ENCODE measurements at regions not wholly inside any gene's neighbourhood (a gene's known extent, or its start where the extent isn't known, plus 50 kb on each side); places are given as distances from the start of the nearest gene placed in this dataset.

DNA sequence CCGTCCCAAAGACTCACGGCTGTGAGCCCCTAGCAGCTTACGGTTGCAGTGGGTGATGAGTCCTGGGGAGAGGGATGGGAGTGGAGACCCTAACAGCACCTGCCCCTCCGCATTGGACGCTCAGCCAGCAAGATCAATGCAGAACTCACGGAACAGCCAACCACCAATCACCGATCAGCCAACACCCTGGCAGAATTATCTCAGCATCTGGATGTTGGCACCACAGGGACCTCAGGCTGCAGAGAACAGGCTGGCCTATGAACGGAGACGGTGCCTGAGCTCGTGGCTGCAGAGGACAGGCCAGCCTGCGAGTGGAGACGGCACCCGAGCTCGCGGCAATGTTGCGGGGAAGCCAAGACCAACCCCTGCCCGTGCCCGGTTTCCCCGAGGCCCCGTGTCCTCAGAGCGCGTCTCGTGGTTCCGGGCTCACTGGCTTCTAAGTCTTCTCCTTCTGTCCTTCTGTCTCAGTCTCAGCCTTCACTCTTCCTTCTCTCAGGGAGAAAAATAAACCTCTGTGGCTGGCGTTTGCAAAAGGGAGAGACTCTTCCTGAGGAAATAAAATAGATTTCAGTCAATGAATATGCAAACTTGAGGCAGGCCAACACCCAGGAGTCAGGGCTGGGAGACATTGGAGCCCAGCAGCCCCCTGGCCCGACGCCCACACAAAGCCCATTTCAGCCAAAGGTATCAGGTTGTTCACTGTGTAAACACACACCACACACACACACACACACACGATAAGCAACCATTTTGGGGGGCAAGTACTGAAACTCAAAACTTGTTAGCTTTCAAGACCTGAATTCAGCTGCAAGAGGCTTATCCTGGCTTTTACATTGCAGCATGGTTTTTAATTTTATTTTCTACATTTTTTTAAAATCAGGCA lies 67.8 kb downstream of the SIK1 start:
- Histone ChIP-seq H2AFZ (ENCODE audit: low read depth, low read length) (no peak overlapping the region), H3K4me3 (ENCODE audit: low read length) (no peak overlapping the region), H3K9me3 (ENCODE audit: insufficient read depth, low read length) (no peaks in the 10 kb centered on the region), H3K27me3 (ENCODE audit: low read depth, low read length) (no peaks in the 10 kb centered on the region), H4K20me1 (ENCODE audit: insufficient read depth, low read length) (no peaks in the 10 kb centered on the region), H3K9ac (ENCODE audit: low read length) (no peak overlapping the region), H3K79me2 (ENCODE audit: low read length) (no peaks in the 10 kb centered on the region), H3K27ac (ENCODE audit: low read length) (no peak overlapping the region), H3K36me3 (replicated peaks; ENCODE audit: low read depth, low read length) (no peaks in the 10 kb centered on the region), H3K4me1 (ENCODE audit: low read length) (peaks cover 74% of the 10 kb centered on the region), H3K4me2 (ENCODE audit: low read length) (peak overlapping the region; percentile 39)
- TF ChIP-seq, protein P1, sequence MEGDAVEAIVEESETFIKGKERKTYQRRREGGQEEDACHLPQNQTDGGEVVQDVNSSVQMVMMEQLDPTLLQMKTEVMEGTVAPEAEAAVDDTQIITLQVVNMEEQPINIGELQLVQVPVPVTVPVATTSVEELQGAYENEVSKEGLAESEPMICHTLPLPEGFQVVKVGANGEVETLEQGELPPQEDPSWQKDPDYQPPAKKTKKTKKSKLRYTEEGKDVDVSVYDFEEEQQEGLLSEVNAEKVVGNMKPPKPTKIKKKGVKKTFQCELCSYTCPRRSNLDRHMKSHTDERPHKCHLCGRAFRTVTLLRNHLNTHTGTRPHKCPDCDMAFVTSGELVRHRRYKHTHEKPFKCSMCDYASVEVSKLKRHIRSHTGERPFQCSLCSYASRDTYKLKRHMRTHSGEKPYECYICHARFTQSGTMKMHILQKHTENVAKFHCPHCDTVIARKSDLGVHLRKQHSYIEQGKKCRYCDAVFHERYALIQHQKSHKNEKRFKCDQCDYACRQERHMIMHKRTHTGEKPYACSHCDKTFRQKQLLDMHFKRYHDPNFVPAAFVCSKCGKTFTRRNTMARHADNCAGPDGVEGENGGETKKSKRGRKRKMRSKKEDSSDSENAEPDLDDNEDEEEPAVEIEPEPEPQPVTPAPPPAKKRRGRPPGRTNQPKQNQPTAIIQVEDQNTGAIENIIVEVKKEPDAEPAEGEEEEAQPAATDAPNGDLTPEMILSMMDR (IDR thresholded peaks at IDR 0.05; ENCODE audit: low read depth, low read length), result no peak
- TF ChIP-seq EZH2phosphoT487 (IDR thresholded peaks at IDR 0.05; ENCODE audit: low read depth), result no peak

DNA sequence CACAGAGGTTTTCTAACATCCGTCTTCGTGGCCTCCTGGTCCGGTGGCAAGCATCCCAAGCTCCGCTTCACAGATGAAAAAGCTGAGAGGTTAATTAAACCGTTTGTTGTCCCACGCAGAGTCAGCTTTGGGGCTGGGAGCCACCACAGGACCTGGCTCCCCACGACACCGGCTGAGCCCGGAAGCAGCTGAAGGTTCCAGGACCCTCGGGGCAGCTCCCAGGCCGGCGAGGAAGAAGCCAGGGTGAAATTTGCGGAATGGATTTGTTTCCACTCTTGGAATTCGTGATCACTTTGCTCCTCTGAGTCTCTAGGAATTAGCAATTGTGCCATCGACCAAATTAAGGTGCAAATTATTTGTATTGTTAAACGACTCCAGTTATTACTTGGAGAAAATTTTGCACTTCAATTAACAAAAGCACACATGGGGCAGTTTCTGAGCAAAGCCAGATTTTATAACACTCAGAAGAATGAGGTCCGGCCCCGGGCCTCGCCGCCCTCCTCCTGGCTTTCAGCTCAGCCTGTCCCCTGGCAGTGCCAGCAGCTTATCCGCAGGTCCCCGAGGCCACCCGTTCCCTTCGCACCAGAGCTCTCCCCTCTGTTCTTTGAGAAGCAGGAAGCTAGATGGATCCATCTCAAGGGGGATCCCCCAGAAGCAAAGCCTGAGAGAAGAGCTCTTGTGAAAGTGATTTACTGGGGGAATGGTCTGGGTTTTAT lies 69.1 kb downstream of the SIK1 start:
- no peak overlapping the region for H3K9ac ChIP-seq (ENCODE audit: low read length)
- H3K4me2 ChIP-seq (ENCODE audit: low read length), result no peak overlapping the region
- H3K4me3 ChIP-seq (ENCODE audit: low read length), result no peak overlapping the region
- no peak overlapping the region for H2AFZ ChIP-seq (ENCODE audit: low read depth, low read length)
- no peaks in the 10 kb centered on the region for H3K36me3 ChIP-seq (replicated peaks; ENCODE audit: low read depth, low read length)
- no peaks in the 10 kb centered on the region for H3K79me2 ChIP-seq (ENCODE audit: low read length)
- H3K27ac ChIP-seq (ENCODE audit: low read length), result no peak overlapping the region
- no peaks in the 10 kb centered on the region for H4K20me1 ChIP-seq (ENCODE audit: insufficient read depth, low read length)
- no peaks in the 10 kb centered on the region for H3K9me3 ChIP-seq (ENCODE audit: insufficient read depth, low read length)
- no peaks in the 10 kb centered on the region for H3K27me3 ChIP-seq (ENCODE audit: low read depth, low read length)
- H3K4me1 ChIP-seq (ENCODE audit: low read length), result peaks cover 83% of the 10 kb centered on the region
- TF ChIP-seq, protein P1 (IDR thresholded peaks at IDR 0.05; ENCODE audit: low read depth, low read length), result no peak
- TF ChIP-seq EZH2phosphoT487 (IDR thresholded peaks at IDR 0.05; ENCODE audit: low read depth), result no peak

DNA sequence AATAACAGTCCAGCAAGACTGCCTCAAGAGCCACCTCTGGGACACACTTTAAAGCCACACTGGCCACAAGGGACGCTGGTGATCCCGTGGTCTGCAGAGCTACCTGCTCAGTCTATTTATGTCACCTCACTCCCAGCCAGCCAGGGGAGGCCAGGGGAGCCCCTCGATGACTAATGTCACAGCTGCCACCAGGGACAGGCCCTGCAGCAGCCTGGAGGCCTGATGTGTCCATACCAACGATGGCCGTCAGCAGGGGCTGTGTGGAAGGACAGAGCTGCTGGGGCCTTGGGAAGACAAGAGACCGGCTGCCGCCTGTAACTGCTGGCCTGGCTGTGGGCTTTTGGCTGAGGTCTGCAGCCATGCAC lies 71.0 kb downstream of the SIK1 start:
- peaks cover 77% of the 10 kb centered on the region for H3K4me1 ChIP-seq (ENCODE audit: low read length)
- peak overlapping the region; percentile 26 for H3K4me2 ChIP-seq (ENCODE audit: low read length)
- no peak overlapping the region for H3K27ac ChIP-seq (ENCODE audit: low read length)
- H3K9me3 ChIP-seq (ENCODE audit: insufficient read depth, low read length), result no peaks in the 10 kb centered on the region
- H3K27me3 ChIP-seq (ENCODE audit: low read depth, low read length), result no peaks in the 10 kb centered on the region
- H2AFZ ChIP-seq (ENCODE audit: low read depth, low read length), result no peak overlapping the region
- no peak overlapping the region for H3K9ac ChIP-seq (ENCODE audit: low read length)
- H3K79me2 ChIP-seq (ENCODE audit: low read length), result no peaks in the 10 kb centered on the region
- no peak overlapping the region for H3K4me3 ChIP-seq (ENCODE audit: low read length)
- no peaks in the 10 kb centered on the region for H4K20me1 ChIP-seq (ENCODE audit: insufficient read depth, low read length)
- no peaks in the 10 kb centered on the region for H3K36me3 ChIP-seq (replicated peaks; ENCODE audit: low read depth, low read length)
- TF ChIP-seq EZH2phosphoT487 (IDR thresholded peaks at IDR 0.05; ENCODE audit: low read depth), result no peak
- TF ChIP-seq, protein P1 (IDR thresholded peaks at IDR 0.05; ENCODE audit: low read depth, low read length), result peak; percentile 34

DNA sequence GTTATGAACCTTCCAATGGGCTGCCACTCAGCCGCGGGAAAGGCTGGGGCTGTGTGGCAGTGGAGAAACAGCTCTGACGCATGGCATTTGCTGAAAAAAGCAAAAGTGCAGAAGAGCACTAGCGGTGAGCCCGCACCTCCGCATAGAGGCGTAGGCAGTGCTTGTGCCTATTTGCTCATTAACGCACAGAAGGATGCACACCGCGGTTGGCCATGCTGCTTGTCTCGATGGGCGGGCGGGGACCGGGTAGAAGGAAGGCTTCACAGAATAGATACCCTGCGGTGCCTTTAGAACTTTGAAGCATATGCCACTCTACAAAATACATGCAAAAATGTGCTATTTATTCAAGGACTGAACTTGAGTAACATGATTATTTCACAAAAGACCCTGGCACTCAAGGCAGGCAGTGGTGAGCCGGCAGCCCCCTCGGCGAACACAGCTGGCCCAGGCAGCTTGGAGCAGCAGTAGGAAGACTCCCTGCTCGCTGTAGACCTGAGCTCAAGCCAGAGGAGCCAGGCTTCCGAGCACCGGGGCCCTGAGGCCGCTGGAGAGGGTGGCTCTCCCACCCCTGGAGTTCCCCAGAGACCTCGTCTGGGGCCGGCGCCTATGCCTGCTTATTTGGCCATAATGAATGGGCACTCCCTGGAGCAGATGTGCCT lies 71.5 kb downstream of the SIK1 start:
- Histone ChIP-seq H3K9ac (ENCODE audit: low read length) (no peak overlapping the region), H3K4me3 (ENCODE audit: low read length) (no peak overlapping the region), H3K4me1 (ENCODE audit: low read length) (peaks cover 72% of the 10 kb centered on the region)

More for the DNA sequence above, 71.5 kb downstream of the SIK1 start:
- H3K27me3 ChIP-seq (ENCODE audit: low read depth, low read length), result no peaks in the 10 kb centered on the region
- H3K4me2 ChIP-seq (ENCODE audit: low read length), result peak overlapping the region; percentile 26; the same call in 1 of the 2 replicates
- H3K36me3 ChIP-seq (replicated peaks; ENCODE audit: low read depth, low read length), result no peaks in the 10 kb centered on the region
- no peak overlapping the region for H2AFZ ChIP-seq (ENCODE audit: low read depth, low read length)
- no peaks in the 10 kb centered on the region for H3K79me2 ChIP-seq (ENCODE audit: low read length)
- no peak overlapping the region for H3K27ac ChIP-seq (ENCODE audit: low read length)
- no peaks in the 10 kb centered on the region for H3K9me3 ChIP-seq (ENCODE audit: insufficient read depth, low read length)
- no peak for TF ChIP-seq EZH2phosphoT487 (IDR thresholded peaks at IDR 0.05; ENCODE audit: low read depth)
- TF ChIP-seq, protein P1 (IDR thresholded peaks at IDR 0.05; ENCODE audit: low read depth, low read length), result no peak
- no peaks in the 10 kb centered on the region for H4K20me1 ChIP-seq (ENCODE audit: insufficient read depth, low read length)
